ENCODE measurements at regions not wholly inside any gene's neighbourhood (a gene's known extent, or its start where the extent isn't known, plus 50 kb on each side); places are given as distances from the start of the nearest gene placed in this dataset.
"Not testable (repeated sequence)": the region's sequence is repeated elsewhere in the genome, so short reads cannot be mapped to it uniquely, and the experiment has no call there.

GRCh38 chr13:34371108-34371507 lies 553.2 kb downstream of the RFC3 start:
- DNase-seq = no peak

GRCh38 chr13:34371645-34372395 lies 553.9 kb downstream of the RFC3 start:
- no peak for DNase-seq

GRCh38 chr13:34372581-34372980 lies 554.6 kb downstream of the RFC3 start:
- no peak for DNase-seq

- DNase-seq = no peak
Observed at GRCh38 chr13:34376483-34376882, 558.5 kb downstream of the RFC3 start.

- no peak for DNase-seq
Observed at GRCh38 chr13:34381228-34381627, 560.8 kb upstream of the NBEA start.

GRCh38 chr13:34383728-34384127 lies 558.3 kb upstream of the NBEA start:
- DNase-seq = no peak

GRCh38 chr13:34386229-34386628 lies 555.8 kb upstream of the NBEA start:
- not testable (repeated sequence) for DNase-seq

- no peak for DNase-seq
Observed at GRCh38 chr13:34391076-34391475, 551.0 kb upstream of the NBEA start.

- no peak for DNase-seq
Observed at GRCh38 chr13:34401696-34402095, 540.4 kb upstream of the NBEA start.

- no peak for DNase-seq
Observed at GRCh38 chr13:34405410-34406181, 536.5 kb upstream of the NBEA start.

GRCh38 chr13:34408640-34409039 lies 533.4 kb upstream of the NBEA start:
- DNase-seq = no peak

GRCh38 chr13:34409496-34410182 lies 532.4 kb upstream of the NBEA start:
- no peak for DNase-seq

- no peak for DNase-seq
Observed at GRCh38 chr13:34410678-34411077, 531.4 kb upstream of the NBEA start.

- no peak for DNase-seq
Observed at GRCh38 chr13:34411177-34411576, 530.9 kb upstream of the NBEA start.

GRCh38 chr13:34411894-34412293 lies 530.2 kb upstream of the NBEA start:
- DNase-seq = no peak

- DNase-seq = no peak
Observed at GRCh38 chr13:34412295-34412694, 529.8 kb upstream of the NBEA start.

GRCh38 chr13:34412817-34413375 lies 529.2 kb upstream of the NBEA start:
- no peak for DNase-seq

GRCh38 chr13:34413538-34414210 lies 528.4 kb upstream of the NBEA start:
- DNase-seq = no peak

- no peak for DNase-seq
Observed at GRCh38 chr13:34414616-34415015, 527.5 kb upstream of the NBEA start.

GRCh38 chr13:34416971-34417380 lies 525.1 kb upstream of the NBEA start:
- no peak for DNase-seq

GRCh38 chr13:34417896-34418295 lies 524.2 kb upstream of the NBEA start:
- no peak for DNase-seq

GRCh38 chr13:34419025-34419424 lies 523.0 kb upstream of the NBEA start:
- DNase-seq = no peak

GRCh38 chr13:34419755-34420154 lies 522.3 kb upstream of the NBEA start:
- no peak for DNase-seq

All from T-helper 2 cell (primary cell).